Coronary artery (tissue), 2 donors: ENCODE measurements at regions not wholly inside any gene's neighbourhood (a gene's known extent, or its start where the extent isn't known, plus 50 kb on each side); places are given as distances from the start of the nearest gene placed in this dataset.

ENCODE experiments used
- DNase-seq: peaks from one replicate; pipeline ENCODE4 v3.0.0-alpha.2; 2017; ENCODE audit warnings: low spot score
- H3K27ac ChIP-seq, 2 donors: fragments of 200-600 bp; sonication (generic); one replicate each; pipeline ENCODE4 v1.5.1; 2016 to 2019
- H3K4me3 ChIP-seq: fragments of 200-600 bp; sonication (generic); 2 replicates; pipeline ENCODE4 v1.5.1; 2016; ENCODE audit warnings: mild to moderate bottlenecking, moderate library complexity
- CTCF ChIP-seq: fragments of 200-600 bp; sonication (generic); IDR thresholded peaks from one replicate; pipeline ENCODE4 v1.5.1; 2019; ENCODE audit warnings: antibody characterized with exemption

DNA sequence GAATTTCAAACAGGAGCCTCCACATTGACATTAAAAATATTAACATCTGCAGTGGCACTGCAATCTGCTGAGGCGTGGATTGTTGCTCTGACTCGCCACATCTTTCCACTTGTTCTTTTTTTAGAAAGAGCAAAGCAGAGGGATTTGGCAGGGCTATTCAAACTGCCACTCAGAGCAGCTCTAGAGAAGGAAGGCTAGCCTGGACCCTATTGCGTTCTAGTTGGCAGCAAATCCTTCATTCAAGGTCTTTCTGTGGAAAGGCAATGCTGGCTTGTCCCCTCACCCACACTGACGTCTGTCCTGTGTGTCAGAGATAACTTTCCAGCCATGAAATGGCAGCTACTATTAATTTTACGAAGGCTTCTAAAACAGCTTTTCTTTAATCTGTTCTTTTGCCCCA lies 483.2 kb upstream of the SGO1 start:
- DNase-seq, result no peak
- H3K27ac ChIP-seq, result peak overlapping the region in 1 of 2 donors; percentile 37
- no peak overlapping the region for H3K4me3 ChIP-seq
- TF ChIP-seq CTCF, result no peak

DNA sequence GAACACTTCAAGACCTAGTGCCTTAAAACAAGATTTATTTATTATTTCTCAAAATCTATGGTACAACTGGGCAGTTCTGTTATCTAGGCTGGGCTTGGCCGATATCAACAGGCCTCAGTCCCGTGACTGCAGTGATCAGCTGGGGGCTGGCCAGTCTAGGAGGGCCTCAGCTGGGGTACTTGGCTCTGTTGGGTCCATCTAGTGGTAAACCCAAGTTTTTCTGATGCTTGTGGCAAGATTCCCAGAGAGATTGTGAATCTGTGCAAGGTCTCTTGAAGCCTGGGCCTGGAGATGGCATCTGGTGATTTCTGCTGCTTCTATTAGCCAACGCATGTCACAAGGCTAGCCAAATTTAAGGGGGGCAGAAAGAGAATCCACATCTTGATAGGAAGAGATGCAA lies 482.4 kb upstream of the SGO1 start:
- TF ChIP-seq CTCF, result no peak
- Histone ChIP-seq H3K4me3 (no peak overlapping the region), H3K27ac (no peak overlapping the region)
- no peak for DNase-seq

DNA sequence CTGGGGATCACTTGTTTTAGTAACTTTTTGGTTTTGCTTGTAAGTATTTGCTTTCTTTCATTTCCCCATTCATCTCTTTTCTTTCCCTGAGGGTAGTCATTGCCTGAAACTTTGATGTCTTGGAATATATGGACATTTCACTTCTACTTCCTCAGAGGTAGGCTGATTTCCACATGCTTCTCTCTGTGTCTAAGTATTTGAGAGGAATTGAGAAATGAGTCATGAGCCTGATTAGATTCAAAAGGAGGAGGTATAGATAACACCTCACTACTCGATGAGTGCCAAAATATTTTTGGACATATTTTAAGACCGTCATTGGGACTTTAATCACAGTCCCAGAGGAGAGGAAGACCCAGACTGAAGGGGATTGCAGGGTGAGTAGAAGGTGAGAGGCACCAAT lies 480.1 kb upstream of the SGO1 start:
- no peak for DNase-seq
- H3K4me3 ChIP-seq, result no peak overlapping the region
- H3K27ac ChIP-seq, result no peak overlapping the region
- no peak for TF ChIP-seq CTCF

DNA sequence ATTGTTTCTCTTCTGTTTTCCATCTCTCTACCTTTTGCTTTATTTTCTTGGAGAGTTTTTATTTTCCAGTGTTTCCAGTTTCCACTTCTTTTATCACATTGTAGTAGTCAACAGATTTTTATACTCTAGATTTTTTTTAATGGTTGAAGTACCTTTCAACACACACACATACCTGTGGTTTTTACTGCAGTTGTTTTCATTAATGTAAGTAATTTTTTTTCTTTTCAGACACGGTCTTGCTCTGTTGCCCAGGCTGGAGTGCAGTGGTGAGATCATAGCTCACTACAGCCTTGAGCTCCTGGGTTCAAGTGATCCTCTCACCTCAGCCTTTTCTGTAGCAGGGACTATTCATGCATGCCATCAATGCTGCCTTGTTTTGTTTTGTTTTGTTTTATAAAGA lies 472.5 kb upstream of the SGO1 start:
- TF ChIP-seq CTCF, result no peak
- Histone ChIP-seq H3K4me3 (no peak overlapping the region), H3K27ac (no peak overlapping the region)
- DNase-seq, result no peak

DNA sequence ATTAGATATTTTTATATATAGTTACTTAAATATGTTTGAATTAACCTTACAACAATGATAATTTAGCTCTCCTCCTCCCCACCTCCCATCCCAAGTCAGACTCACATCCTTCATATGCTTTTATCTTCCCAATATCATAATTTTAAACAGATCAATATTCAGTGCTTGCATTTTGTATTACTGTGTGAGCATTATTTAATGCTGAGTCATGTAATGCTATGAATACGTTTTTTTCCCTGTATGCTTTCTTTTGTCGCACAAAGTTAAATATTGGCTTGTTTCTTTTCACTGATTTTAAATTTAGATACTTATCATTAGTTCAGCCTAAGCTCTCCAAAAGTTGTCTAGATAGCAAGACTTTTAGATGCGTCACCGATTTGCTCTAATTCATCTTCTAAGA lies 471.6 kb upstream of the SGO1 start:
- no peak for DNase-seq
- H3K4me3 ChIP-seq, result no peak overlapping the region
- TF ChIP-seq CTCF, result no peak
- H3K27ac ChIP-seq, result no peak overlapping the region

- DNase-seq, result no peak
- H3K27ac ChIP-seq, result no peak overlapping the region
- no peak overlapping the region for H3K4me3 ChIP-seq
- no peak for TF ChIP-seq CTCF
Measured at GRCh38 chr3:20652231-20652986, 466.4 kb upstream of the SGO1 start.

GRCh38 chr3:20648921-20649381 lies 462.9 kb upstream of the SGO1 start:
- no peak for DNase-seq
- Histone ChIP-seq H3K4me3 (no peak overlapping the region), H3K27ac (no peak overlapping the region)
- no peak for TF ChIP-seq CTCF
